HS-27A (cell line): ENCODE measurements at regions not wholly inside any gene's neighbourhood (a gene's known extent, or its start where the extent isn't known, plus 50 kb on each side); places are given as distances from the start of the nearest gene placed in this dataset.
"Not testable (repeated sequence)": the region's sequence is repeated elsewhere in the genome, so short reads cannot be mapped to it uniquely, and the experiment has no call there.

Source experiments
- DNase-seq: peaks from one replicate; pipeline ENCODE4 v3.0.0-alpha.2; 2012; ENCODE audit warnings: low read depth, missing footprints

- no peak for DNase-seq
Measured at GRCh38 chr6:163764565-163764964, 350.0 kb downstream of the QKI start.

- no peak for DNase-seq
Measured at GRCh38 chr6:163761481-163761880, 347.0 kb downstream of the QKI start.

- no peak for DNase-seq
Measured at GRCh38 chr6:163760860-163761259, 346.3 kb downstream of the QKI start.

- DNase-seq = no peak
Measured at GRCh38 chr6:163759542-163759941, 345.0 kb downstream of the QKI start.

- DNase-seq = no peak
Measured at GRCh38 chr6:163757520-163757919, 343.0 kb downstream of the QKI start.

GRCh38 chr6:163756079-163756478 lies 341.6 kb downstream of the QKI start:
- DNase-seq = no peak

GRCh38 chr6:163754866-163755265 lies 340.3 kb downstream of the QKI start:
- DNase-seq = no peak

- DNase-seq = no peak
Measured at GRCh38 chr6:163753430-163753829, 338.9 kb downstream of the QKI start.

GRCh38 chr6:163752446-163752845 lies 337.9 kb downstream of the QKI start:
- DNase-seq = no peak

GRCh38 chr6:163751032-163751525 lies 336.6 kb downstream of the QKI start:
- DNase-seq = no peak

- no peak for DNase-seq
Measured at GRCh38 chr6:163750431-163751031, 336.0 kb downstream of the QKI start.

- DNase-seq = no peak
Measured at GRCh38 chr6:163748886-163749285, 334.4 kb downstream of the QKI start.

- no peak for DNase-seq
Measured at GRCh38 chr6:163748036-163748435, 333.5 kb downstream of the QKI start.

- DNase-seq = not testable (repeated sequence)
Measured at GRCh38 chr6:163747058-163747457, 332.5 kb downstream of the QKI start.

- no peak for DNase-seq
Measured at GRCh38 chr6:163745536-163746400, 331.2 kb downstream of the QKI start.

GRCh38 chr6:163744256-163744925 lies 329.9 kb downstream of the QKI start:
- no peak for DNase-seq

GRCh38 chr6:163743796-163744195 lies 329.3 kb downstream of the QKI start:
- DNase-seq = no peak

- no peak for DNase-seq
Measured at GRCh38 chr6:163741743-163742363, 327.3 kb downstream of the QKI start.

- no peak for DNase-seq
Measured at GRCh38 chr6:163741342-163741741, 326.8 kb downstream of the QKI start.

- no peak for DNase-seq
Measured at GRCh38 chr6:163739966-163740365, 325.4 kb downstream of the QKI start.

- DNase-seq = no peak
Measured at GRCh38 chr6:163739408-163739725, 324.8 kb downstream of the QKI start.

- no peak for DNase-seq
Measured at GRCh38 chr6:163738725-163739407, 324.3 kb downstream of the QKI start.
